GM23338 (cell line): ENCODE measurements at regions not wholly inside any gene's neighbourhood (a gene's known extent, or its start where the extent isn't known, plus 50 kb on each side); places are given as distances from the start of the nearest gene placed in this dataset.

Experiments used
- ATAC-seq: fragments of 200-7000 bp; cut with Tn5 transposase; 3 replicates; pipeline ENCODE4 v1.9.1; 2020
- DNase-seq: peaks from one replicate; pipeline ENCODE4 v3.0.0-alpha.2; 2015; ENCODE audit warnings: low spot score
- H2AFZ ChIP-seq: fragments of 200-600 bp; sonication (generic); 2 replicates; pipeline ENCODE4 v1.8.0; 2016; ENCODE audit warnings: antibody characterized with exemption, mild to moderate bottlenecking, moderate library complexity
- H3F3A ChIP-seq: fragments of 200-600 bp; sonication (generic); replicated peaks from 2 replicates; pipeline ENCODE4 v1.8.0; 2017; ENCODE audit warnings: antibody characterized with exemption, mixed run types, low read depth
- H3K27ac ChIP-seq: fragments of 200-600 bp; sonication (generic); 2 replicates; pipeline ENCODE4 v1.6.1; 2016; ENCODE audit warnings: low read depth
- H3K27me3 ChIP-seq: fragments of 200-600 bp; sonication (generic); 2 replicates; pipeline ENCODE4 v1.8.0; 2016; ENCODE audit warnings: mild to moderate bottlenecking, mixed run types, moderate library complexity; ENCODE audit not compliant: insufficient read depth
- H3K36me3 ChIP-seq: fragments of 200-600 bp; sonication (generic); 2 replicates; pipeline ENCODE4 v1.8.0; 2016; ENCODE audit warnings: mild to moderate bottlenecking; ENCODE audit not compliant: insufficient read depth
- H3K4me1 ChIP-seq: fragments of 200-600 bp; sonication (generic); 2 replicates; pipeline ENCODE4 v1.8.0; 2016; ENCODE audit warnings: mild to moderate bottlenecking, moderate library complexity; ENCODE audit not compliant: insufficient read depth
- H3K4me2 ChIP-seq: fragments of 200-600 bp; sonication (generic); 2 replicates; pipeline ENCODE4 v1.7.1; 2017; ENCODE audit warnings: mixed run types
- H3K4me3 ChIP-seq: fragments of 200-600 bp; sonication (generic); 2 replicates; pipeline ENCODE4 v1.6.1; 2016; ENCODE audit warnings: mixed run types
- H3K79me2 ChIP-seq: fragments of 200-600 bp; sonication (generic); replicated peaks from 2 replicates; pipeline ENCODE4 v1.8.0; 2017; ENCODE audit warnings: mild to moderate bottlenecking; ENCODE audit not compliant: insufficient read depth
- H3K9me2 ChIP-seq: fragments of 200-600 bp; sonication (generic); 2 replicates; pipeline ENCODE4 v1.8.0; 2017; ENCODE audit not compliant: insufficient read depth
- H4K20me1 ChIP-seq: fragments of 200-600 bp; sonication (generic); replicated peaks from 2 replicates; pipeline ENCODE4 v1.8.0; 2017; ENCODE audit warnings: mild to moderate bottlenecking; ENCODE audit not compliant: insufficient read depth
- H3K27ac Mint-ChIP-seq: 2 replicates; pipeline ENCODE4 v1.8.0; 2020; ENCODE audit warnings: inconsistent platforms, mild to moderate bottlenecking, moderate library complexity, mixed read lengths
- H3K27me3 Mint-ChIP-seq: 3 replicates; pipeline ENCODE4 v1.8.0; 2022; ENCODE audit warnings: low read depth, mild to moderate bottlenecking, moderate library complexity, mixed read lengths, inconsistent platforms; ENCODE audit not compliant: insufficient read depth, poor library complexity
- H3K36me3 Mint-ChIP-seq: 3 replicates; pipeline ENCODE4 v1.8.0; 2021; ENCODE audit warnings: low read depth, mild to moderate bottlenecking, inconsistent platforms, moderate library complexity, mixed read lengths
- H3K4me1 Mint-ChIP-seq: 3 replicates; pipeline ENCODE4 v1.8.0; 2020; ENCODE audit warnings: mild to moderate bottlenecking, inconsistent platforms, mixed read lengths
- H3K4me3 Mint-ChIP-seq: 3 replicates; pipeline ENCODE4 v1.8.0; 2021; ENCODE audit warnings: moderate library complexity, mild to moderate bottlenecking, inconsistent platforms, mixed read lengths
- H3K9me3 Mint-ChIP-seq: 3 replicates; pipeline ENCODE4 v1.8.0; 2020; ENCODE audit warnings: moderate library complexity, mild to moderate bottlenecking, inconsistent platforms, mixed read lengths
- CREB1 ChIP-seq: fragments of 250-450 bp; sonication (Bioruptor Pico); IDR thresholded peaks from 2 replicates; pipeline ENCODE4 v1.5.0; 2020; ENCODE audit warnings: low read depth, mild to moderate bottlenecking, moderate library complexity
- EZH2 ChIP-seq: fragments of 200-600 bp; sonication (generic); IDR thresholded peaks from one replicate; pipeline ENCODE4 v1.8.0; 2017; ENCODE audit warnings: antibody characterized with exemption, mild to moderate bottlenecking, low read depth; ENCODE audit not compliant: unreplicated experiment
- EZH2phosphoT487 ChIP-seq: fragments of 200-600 bp; sonication (generic); IDR thresholded peaks from one replicate; pipeline ENCODE4 v1.8.1; 2018; ENCODE audit warnings: antibody characterized with exemption; ENCODE audit not compliant: unreplicated experiment
- JUNB ChIP-seq: IDR thresholded peaks from one replicate; pipeline ENCODE4 v1.6.1; 2016; ENCODE audit warnings: antibody characterized with exemption; ENCODE audit not compliant: unreplicated experiment
- NANOG ChIP-seq: IDR thresholded peaks from 2 replicates; pipeline ENCODE4 v1.6.1; 2016; ENCODE audit warnings: antibody characterized with exemption, borderline replicate concordance
- POLR2AphosphoS5 ChIP-seq: IDR thresholded peaks from 2 replicates; pipeline ENCODE4 v1.6.1; 2016; ENCODE audit warnings: antibody characterized with exemption, low read depth
- STAT1 ChIP-seq: IDR thresholded peaks from one replicate; pipeline ENCODE4 v1.6.1; 2016; ENCODE audit warnings: antibody characterized with exemption; ENCODE audit not compliant: unreplicated experiment
- ZNF114 ChIP-seq: fragments of 250-450 bp; sonication (Bioruptor Pico); IDR thresholded peaks from 2 replicates; pipeline ENCODE4 v1.5.0; 2020; ENCODE audit warnings: mild to moderate bottlenecking, moderate library complexity
- ZNF331 ChIP-seq: fragments of 250-450 bp; sonication (Bioruptor Pico); IDR thresholded peaks from 2 replicates; pipeline ENCODE4 v1.5.0; 2020; ENCODE audit warnings: low read depth, mild to moderate bottlenecking, moderate library complexity
- ZNF462 ChIP-seq: fragments of 250-450 bp; sonication (Bioruptor Pico); IDR thresholded peaks from 2 replicates; pipeline ENCODE4 v1.5.0; 2020; ENCODE audit warnings: mild to moderate bottlenecking, moderate library complexity
- TF ChIP-seq, protein P1 (sequence below): IDR thresholded peaks from 2 replicates; pipeline ENCODE4 v1.6.1; 2016; ENCODE audit warnings: antibody characterized with exemption
- TF ChIP-seq, protein P2 (sequence below): IDR thresholded peaks from one replicate; pipeline ENCODE4 v1.6.1; 2018; ENCODE audit warnings: antibody characterized with exemption; ENCODE audit not compliant: unreplicated experiment
- TF ChIP-seq, protein P3 (sequence below), 2 experiments: fragments of 200-600 bp in 1 of 2; sonication (generic) in 1 of 2; conservative IDR thresholded peaks; 2 replicates each; pipeline versions ENCODE4 v1.5.1 to v1.6.1; 2016 to 2017; ENCODE audit warnings: antibody characterized with exemption in 2 of 2, low read depth in 2 of 2, mild to moderate bottlenecking in 2 of 2, moderate library complexity in 1 of 2

GRCh38 chr6:167212713-167213005, 54.9 kb upstream of the GPR31 start:
- no peaks in the 10 kb centered on the region for H3K9me2 ChIP-seq
- DNase-seq (no peak), ATAC-seq (no peak)
- H3K4me1 ChIP-seq = no peaks in the 10 kb centered on the region; the same call in 1 of the 2 replicates
- H3K27me3 ChIP-seq = no peaks in the 10 kb centered on the region
- no peak overlapping the region for H3K4me3 ChIP-seq
- no peak overlapping the region for H3K4me3 Mint-ChIP-seq
- no peaks in the 10 kb centered on the region for H3K36me3 Mint-ChIP-seq
- H4K20me1 ChIP-seq = no peaks in the 10 kb centered on the region
- no peaks in the 10 kb centered on the region for H3K79me2 ChIP-seq
- H3K36me3 ChIP-seq = no peaks in the 10 kb centered on the region
- H3F3A ChIP-seq = no peaks in the 10 kb centered on the region
- peaks cover 12% of the 10 kb centered on the region for H3K27me3 Mint-ChIP-seq
- H3K27ac ChIP-seq = no peak overlapping the region
- H3K4me1 Mint-ChIP-seq = peaks cover 20% of the 10 kb centered on the region
- H3K9me3 Mint-ChIP-seq = no peaks in the 10 kb centered on the region
- no peak overlapping the region for H3K27ac Mint-ChIP-seq
- TF ChIP-seq ZNF462 (CRISPR knock-in tag) = no peak
- TF ChIP-seq, protein P1, sequence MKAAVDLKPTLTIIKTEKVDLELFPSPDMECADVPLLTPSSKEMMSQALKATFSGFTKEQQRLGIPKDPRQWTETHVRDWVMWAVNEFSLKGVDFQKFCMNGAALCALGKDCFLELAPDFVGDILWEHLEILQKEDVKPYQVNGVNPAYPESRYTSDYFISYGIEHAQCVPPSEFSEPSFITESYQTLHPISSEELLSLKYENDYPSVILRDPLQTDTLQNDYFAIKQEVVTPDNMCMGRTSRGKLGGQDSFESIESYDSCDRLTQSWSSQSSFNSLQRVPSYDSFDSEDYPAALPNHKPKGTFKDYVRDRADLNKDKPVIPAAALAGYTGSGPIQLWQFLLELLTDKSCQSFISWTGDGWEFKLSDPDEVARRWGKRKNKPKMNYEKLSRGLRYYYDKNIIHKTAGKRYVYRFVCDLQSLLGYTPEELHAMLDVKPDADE = no peak
- TF ChIP-seq ZNF114 = no peak
- no peak for TF ChIP-seq CREB1 (CRISPR knock-in tag)
- TF ChIP-seq, protein P2, sequence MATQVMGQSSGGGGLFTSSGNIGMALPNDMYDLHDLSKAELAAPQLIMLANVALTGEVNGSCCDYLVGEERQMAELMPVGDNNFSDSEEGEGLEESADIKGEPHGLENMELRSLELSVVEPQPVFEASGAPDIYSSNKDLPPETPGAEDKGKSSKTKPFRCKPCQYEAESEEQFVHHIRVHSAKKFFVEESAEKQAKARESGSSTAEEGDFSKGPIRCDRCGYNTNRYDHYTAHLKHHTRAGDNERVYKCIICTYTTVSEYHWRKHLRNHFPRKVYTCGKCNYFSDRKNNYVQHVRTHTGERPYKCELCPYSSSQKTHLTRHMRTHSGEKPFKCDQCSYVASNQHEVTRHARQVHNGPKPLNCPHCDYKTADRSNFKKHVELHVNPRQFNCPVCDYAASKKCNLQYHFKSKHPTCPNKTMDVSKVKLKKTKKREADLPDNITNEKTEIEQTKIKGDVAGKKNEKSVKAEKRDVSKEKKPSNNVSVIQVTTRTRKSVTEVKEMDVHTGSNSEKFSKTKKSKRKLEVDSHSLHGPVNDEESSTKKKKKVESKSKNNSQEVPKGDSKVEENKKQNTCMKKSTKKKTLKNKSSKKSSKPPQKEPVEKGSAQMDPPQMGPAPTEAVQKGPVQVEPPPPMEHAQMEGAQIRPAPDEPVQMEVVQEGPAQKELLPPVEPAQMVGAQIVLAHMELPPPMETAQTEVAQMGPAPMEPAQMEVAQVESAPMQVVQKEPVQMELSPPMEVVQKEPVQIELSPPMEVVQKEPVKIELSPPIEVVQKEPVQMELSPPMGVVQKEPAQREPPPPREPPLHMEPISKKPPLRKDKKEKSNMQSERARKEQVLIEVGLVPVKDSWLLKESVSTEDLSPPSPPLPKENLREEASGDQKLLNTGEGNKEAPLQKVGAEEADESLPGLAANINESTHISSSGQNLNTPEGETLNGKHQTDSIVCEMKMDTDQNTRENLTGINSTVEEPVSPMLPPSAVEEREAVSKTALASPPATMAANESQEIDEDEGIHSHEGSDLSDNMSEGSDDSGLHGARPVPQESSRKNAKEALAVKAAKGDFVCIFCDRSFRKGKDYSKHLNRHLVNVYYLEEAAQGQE = no peak
- TF ChIP-seq, protein P3, sequence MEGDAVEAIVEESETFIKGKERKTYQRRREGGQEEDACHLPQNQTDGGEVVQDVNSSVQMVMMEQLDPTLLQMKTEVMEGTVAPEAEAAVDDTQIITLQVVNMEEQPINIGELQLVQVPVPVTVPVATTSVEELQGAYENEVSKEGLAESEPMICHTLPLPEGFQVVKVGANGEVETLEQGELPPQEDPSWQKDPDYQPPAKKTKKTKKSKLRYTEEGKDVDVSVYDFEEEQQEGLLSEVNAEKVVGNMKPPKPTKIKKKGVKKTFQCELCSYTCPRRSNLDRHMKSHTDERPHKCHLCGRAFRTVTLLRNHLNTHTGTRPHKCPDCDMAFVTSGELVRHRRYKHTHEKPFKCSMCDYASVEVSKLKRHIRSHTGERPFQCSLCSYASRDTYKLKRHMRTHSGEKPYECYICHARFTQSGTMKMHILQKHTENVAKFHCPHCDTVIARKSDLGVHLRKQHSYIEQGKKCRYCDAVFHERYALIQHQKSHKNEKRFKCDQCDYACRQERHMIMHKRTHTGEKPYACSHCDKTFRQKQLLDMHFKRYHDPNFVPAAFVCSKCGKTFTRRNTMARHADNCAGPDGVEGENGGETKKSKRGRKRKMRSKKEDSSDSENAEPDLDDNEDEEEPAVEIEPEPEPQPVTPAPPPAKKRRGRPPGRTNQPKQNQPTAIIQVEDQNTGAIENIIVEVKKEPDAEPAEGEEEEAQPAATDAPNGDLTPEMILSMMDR (conservative IDR thresholded peaks at IDR 0.05; ENCODE audit: low read depth in 2 of 2) = no peak
- no peak for TF ChIP-seq POLR2AphosphoS5
- TF ChIP-seq EZH2 = no peak
- TF ChIP-seq STAT1 = no peak
- TF ChIP-seq JUNB = no peak
- TF ChIP-seq ZNF331 (CRISPR knock-in tag) = no peak
- no peak for TF ChIP-seq EZH2phosphoT487
- no peak for TF ChIP-seq NANOG
- no peak overlapping the region for H2AFZ ChIP-seq
- no peak overlapping the region for H3K4me2 ChIP-seq
